ENCODE measurements at regions not wholly inside any gene's neighbourhood (a gene's known extent, or its start where the extent isn't known, plus 50 kb on each side); places are given as distances from the start of the nearest gene placed in this dataset.
"Not testable (repeated sequence)": the region's sequence is repeated elsewhere in the genome, so short reads cannot be mapped to it uniquely, and the experiment has no call there.

GRCh38 chr6:19159089-19159488 lies 678.1 kb upstream of the ID4 start:
- DNase-seq, result peak; percentile 81

- DNase-seq, result no peak
These were observed 677.6 kb upstream of the ID4 start for GRCh38 chr6:19159561-19159960.

- no peak for DNase-seq
These were observed 677.0 kb upstream of the ID4 start for GRCh38 chr6:19160081-19160730.

- no peak for DNase-seq
These were observed 669.9 kb upstream of the ID4 start for GRCh38 chr6:19167251-19167650.

- no peak for DNase-seq
These were observed 667.8 kb upstream of the ID4 start for GRCh38 chr6:19169366-19169765.

- no peak for DNase-seq
These were observed 662.1 kb upstream of the ID4 start for GRCh38 chr6:19175023-19175422.

GRCh38 chr6:19180348-19181072 lies 656.7 kb upstream of the ID4 start:
- peak; percentile 2 for DNase-seq

GRCh38 chr6:19181211-19181610 lies 656.0 kb upstream of the ID4 start:
- no peak for DNase-seq

GRCh38 chr6:19193624-19194023 lies 643.5 kb upstream of the ID4 start:
- DNase-seq, result no peak

- no peak for DNase-seq
These were observed 632.7 kb upstream of the ID4 start for GRCh38 chr6:19204445-19204844.

- no peak for DNase-seq
These were observed 632.1 kb upstream of the ID4 start for GRCh38 chr6:19205076-19205475.

GRCh38 chr6:19209202-19209601 lies 628.0 kb upstream of the ID4 start:
- no peak for DNase-seq

GRCh38 chr6:19210849-19211590 lies 626.1 kb upstream of the ID4 start:
- no peak for DNase-seq

GRCh38 chr6:19214231-19214630 lies 622.9 kb upstream of the ID4 start:
- no peak for DNase-seq

- no peak for DNase-seq
These were observed 617.2 kb upstream of the ID4 start for GRCh38 chr6:19219931-19220330.

- no peak for DNase-seq
These were observed 605.1 kb upstream of the ID4 start for GRCh38 chr6:19231878-19232561.

GRCh38 chr6:19245656-19246055 lies 591.5 kb upstream of the ID4 start:
- DNase-seq, result no peak

GRCh38 chr6:19247181-19247580 lies 590.0 kb upstream of the ID4 start:
- DNase-seq, result not testable (repeated sequence)

- not testable (repeated sequence) for DNase-seq
These were observed 581.0 kb upstream of the ID4 start for GRCh38 chr6:19256123-19256522.

GRCh38 chr6:19261642-19262041 lies 575.5 kb upstream of the ID4 start:
- DNase-seq, result no peak

- DNase-seq, result no peak
These were observed 569.1 kb upstream of the ID4 start for GRCh38 chr6:19268117-19268516.

GRCh38 chr6:19268718-19269117 lies 568.5 kb upstream of the ID4 start:
- no peak for DNase-seq

GRCh38 chr6:19269341-19269898 lies 567.8 kb upstream of the ID4 start:
- DNase-seq, result no peak
